ENCODE measurements at regions not wholly inside any gene's neighbourhood (a gene's known extent, or its start where the extent isn't known, plus 50 kb on each side); places are given as distances from the start of the nearest gene placed in this dataset.

- DNase-seq (ENCODE audit: low read depth), result no peak
- H3K4me3 ChIP-seq (ENCODE audit: control insufficient read depth, low read depth, low read length), result no peak overlapping the region
- no peak for TF ChIP-seq CTCF (conservative IDR thresholded peaks at IDR 0.05; ENCODE audit: control insufficient read depth, insufficient read depth, low read depth, low read length)
Measured at GRCh38 chr13:26983543-26984320, 187.9 kb downstream of the USP12 start.

DNA sequence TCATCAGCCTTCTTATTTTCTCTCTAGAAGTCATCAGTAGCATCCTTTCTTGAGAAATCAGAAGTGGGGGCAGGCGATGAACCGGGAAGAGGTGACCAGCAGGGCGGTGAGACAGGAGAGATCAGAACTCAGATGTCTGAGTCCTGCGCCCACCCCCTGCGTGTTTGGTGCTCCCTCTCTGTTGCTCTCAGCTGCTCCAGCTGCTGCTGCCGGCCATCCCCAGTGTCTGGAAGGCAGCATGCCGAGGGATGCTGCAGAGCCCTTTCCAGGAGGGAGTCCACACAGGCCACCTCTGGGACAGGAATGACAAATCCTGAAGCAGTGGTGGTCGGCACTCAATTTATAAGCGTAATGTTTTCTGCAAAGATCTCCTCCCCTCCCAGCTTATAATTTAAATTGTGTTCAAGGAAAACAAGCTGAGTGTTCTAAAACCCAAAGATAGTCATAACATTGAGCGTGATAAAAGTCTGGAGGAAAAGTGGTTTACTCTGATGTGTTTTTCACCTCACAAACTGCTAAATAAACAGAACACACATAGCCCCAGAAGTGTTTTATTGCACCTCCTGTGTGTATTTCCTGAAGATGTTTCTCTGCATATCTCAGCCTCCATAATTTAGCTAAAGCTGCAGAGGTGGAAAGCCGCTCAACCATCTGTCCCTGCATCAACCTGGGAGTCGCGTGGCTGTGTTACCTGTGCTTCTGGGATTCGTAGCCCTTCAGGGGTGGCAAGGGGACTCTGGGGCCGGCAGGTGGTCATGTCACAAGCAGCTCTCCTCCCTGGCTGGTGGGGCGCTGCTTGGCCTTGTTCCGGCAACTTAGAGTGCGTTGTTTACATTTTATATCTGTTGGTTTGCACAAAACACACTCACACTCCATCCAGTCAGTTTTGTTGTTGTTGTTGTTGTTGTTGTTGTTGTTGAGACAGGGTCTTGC, 191.2 kb downstream of the USP12 start:
- no peak overlapping the region for H3K4me3 ChIP-seq (ENCODE audit: control insufficient read depth, low read depth, low read length)
- no peak for TF ChIP-seq CTCF (conservative IDR thresholded peaks at IDR 0.05; ENCODE audit: control insufficient read depth, insufficient read depth, low read depth, low read length)
- DNase-seq (ENCODE audit: low read depth), result no peak

DNA sequence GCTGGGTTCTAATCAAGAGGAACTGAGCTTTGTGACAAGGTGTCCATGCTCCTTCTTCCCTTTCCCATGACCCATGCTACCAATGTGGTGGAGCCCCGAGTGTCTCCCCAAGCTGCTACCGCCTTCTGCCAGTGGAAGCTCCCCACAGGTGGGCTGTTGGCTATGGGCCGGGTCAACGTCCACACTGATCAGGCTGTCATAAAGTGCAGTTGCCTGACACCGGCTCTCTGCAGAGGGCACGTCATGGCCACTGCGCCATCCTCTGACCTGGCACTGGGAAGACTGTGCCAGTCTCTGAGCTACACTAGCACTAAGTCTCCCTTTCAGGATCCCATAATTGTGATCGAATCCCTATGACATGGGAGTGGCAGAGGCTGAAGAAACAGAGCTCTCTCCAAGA, 192.3 kb downstream of the USP12 start:
- H3K4me3 ChIP-seq (ENCODE audit: control insufficient read depth, low read depth, low read length), result no peak overlapping the region
- TF ChIP-seq CTCF (conservative IDR thresholded peaks at IDR 0.05; ENCODE audit: control insufficient read depth, insufficient read depth, low read depth, low read length), result no peak
- no peak for DNase-seq (ENCODE audit: low read depth)

DNA sequence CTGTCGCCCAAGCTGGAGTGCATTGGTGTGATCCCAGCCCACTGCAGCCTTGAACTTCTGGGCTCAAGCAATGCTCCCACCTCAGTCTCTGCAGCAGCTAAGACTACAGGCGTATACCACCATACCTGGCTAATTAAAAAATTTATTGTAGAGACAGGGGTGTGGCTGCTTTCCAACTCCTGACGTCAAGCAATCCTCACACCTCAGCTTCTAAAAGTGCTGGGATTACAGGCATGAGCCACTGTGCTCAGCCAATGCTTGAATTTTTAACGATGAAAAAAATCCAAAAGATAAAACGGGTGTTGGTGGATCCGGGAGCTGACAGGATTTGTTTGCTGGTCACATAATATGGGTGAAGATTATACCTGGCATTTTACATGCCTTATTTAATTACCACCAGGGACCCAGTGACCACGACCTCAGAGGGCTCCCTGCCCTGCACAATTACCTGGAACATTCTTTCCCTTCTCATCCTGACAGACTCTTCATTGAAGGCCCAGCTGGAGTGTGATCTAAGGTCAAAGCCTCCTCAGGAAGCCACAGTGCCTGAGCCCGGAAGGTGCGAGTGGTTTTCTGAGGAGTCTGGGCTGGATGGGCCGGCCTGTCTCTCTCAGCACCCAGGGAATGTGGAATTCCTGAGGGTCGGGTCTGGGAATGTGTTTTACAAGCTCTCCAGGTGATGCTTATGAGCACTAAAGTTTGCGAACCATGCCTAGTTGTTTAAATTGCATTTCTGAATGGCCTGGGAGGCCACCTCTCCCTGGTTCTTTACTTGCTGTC, 193.3 kb downstream of the USP12 start:
- H3K4me3 ChIP-seq (ENCODE audit: control insufficient read depth, low read depth, low read length), result no peak overlapping the region
- DNase-seq (ENCODE audit: low read depth), result no peak

GRCh38 chr13:26977541-26977940, 194.1 kb downstream of the USP12 start:
- DNase-seq (ENCODE audit: low read depth), result no peak
- no peak overlapping the region for H3K4me3 ChIP-seq (ENCODE audit: control insufficient read depth, low read depth, low read length)
- no peak for TF ChIP-seq CTCF (conservative IDR thresholded peaks at IDR 0.05; ENCODE audit: control insufficient read depth, insufficient read depth, low read depth, low read length)

More for the DNA sequence above, 193.3 kb downstream of the USP12 start:
- TF ChIP-seq CTCF (conservative IDR thresholded peaks at IDR 0.05; ENCODE audit: control insufficient read depth, insufficient read depth, low read depth, low read length), result no peak

- no peak for DNase-seq (ENCODE audit: low read depth)
- no peak for TF ChIP-seq CTCF (conservative IDR thresholded peaks at IDR 0.05; ENCODE audit: control insufficient read depth, insufficient read depth, low read depth, low read length)
Measured at GRCh38 chr13:26976313-26976712, 195.3 kb downstream of the USP12 start.

More at GRCh38 chr13:26976313-26976712, 195.3 kb downstream of the USP12 start:
- H3K4me3 ChIP-seq (ENCODE audit: control insufficient read depth, low read depth, low read length), result no peak overlapping the region
